GM18507 (cell line): ENCODE measurements at regions not wholly inside any gene's neighbourhood (a gene's known extent, or its start where the extent isn't known, plus 50 kb on each side); places are given as distances from the start of the nearest gene placed in this dataset.
"Not testable (repeated sequence)": the region's sequence is repeated elsewhere in the genome, so short reads cannot be mapped to it uniquely, and the experiment has no call there.

Source experiments
- DNase-seq: peaks from one replicate; pipeline ENCODE4 v3.0.0; 2011; ENCODE audit warnings: low read depth; ENCODE audit not compliant: insufficient read length; ENCODE audit errors: extremely low spot score
- FAIRE-seq: peaks from 2 replicates; lab custom pipeline; 2011; peaks lifted over from hg19 to GRCh38; lab: Jason Lieb, UNC

DNA sequence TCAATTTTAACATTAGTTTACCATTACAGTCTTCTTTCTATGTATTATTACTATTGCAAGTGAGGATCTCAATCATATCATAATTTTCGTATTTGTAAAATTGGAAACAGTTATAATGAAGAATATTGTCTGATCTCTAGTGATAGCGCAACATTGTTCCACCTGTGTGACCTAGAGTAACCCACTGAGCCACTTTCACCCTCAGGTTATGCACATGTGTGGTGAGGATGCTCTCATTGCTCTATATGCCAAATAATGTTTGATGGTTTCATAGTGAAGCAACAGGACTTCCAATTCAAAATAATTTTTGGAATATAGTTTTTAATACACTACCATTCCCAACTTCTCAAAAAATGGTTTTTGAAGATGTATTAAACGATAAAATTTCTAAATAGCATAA is 603.1 kb upstream of the MAN1A1 start:
- DNase-seq (no peak), FAIRE-seq (no peak)

DNA sequence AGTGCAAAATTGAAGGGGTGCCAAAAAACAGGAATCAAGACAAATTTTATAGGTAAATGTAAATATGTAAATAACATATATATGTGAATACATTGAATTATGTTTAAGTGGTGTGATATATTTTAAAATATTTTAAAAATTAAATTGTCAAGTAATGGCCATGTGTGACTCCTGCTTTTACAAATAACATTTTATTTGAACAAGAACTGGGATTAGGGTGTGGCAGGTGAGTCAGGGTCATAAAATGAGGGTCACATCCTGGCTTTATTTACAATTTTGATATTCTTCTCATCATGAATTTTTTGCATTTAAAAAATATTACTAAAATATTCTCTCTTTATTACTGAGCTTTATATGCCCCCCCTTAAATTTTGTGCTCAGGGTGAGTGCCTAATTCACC is 601.1 kb upstream of the MAN1A1 start:
- FAIRE-seq (no peak), DNase-seq (no peak)

DNA sequence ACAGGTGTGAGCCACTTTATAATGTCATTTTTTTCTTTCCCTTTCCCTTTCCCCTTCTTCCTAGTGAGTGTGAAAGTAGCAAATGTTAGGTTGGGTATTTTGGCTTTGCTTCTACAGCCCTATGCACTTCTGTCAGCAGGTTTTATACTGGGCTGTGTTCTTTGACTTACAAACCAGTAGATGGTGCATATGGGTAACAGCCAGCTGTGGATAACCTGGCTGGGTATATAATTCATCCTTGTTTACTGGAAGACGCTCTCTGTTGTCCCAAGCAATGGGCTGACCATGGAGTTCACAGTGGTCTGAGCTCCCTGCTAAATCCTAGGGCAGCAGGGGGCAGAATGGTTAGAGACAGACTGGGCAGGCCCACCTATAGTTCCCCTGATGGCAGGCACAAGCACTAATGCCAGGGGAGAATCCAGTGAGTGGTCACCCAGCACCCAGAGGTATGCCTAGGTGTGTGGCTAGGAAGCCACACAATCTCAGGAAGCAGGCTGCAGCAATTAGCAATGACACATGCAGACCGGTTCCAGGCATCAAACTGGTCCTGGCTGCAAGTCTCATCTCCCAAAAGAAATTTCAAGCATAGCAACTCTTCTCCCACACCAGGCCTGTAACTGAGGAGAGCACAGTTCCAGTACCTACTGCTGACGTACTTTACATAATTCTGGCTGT is 592.7 kb upstream of the MAN1A1 start:
- DNase-seq: no peak
- FAIRE-seq: no peak

DNA sequence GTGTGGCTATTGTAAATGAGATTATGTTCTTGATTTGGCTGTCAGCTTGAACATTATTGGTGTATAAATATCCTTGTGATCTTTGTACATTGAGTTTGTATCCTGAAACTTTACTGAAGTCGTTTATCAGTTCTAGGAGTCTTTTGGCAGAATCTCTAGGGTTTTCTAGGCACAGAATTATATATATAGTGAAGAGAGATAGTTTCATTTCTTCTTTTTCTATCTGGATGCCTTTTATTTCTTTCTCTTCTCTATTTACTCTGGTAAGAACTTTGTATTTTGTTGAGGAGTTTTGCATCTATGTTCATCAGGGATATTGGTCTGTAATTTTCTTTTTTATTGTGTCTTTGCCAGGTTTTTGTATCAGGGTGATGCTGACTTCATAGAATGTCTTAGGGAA is 589.2 kb upstream of the MAN1A1 start:
- no peak for FAIRE-seq

DNA sequence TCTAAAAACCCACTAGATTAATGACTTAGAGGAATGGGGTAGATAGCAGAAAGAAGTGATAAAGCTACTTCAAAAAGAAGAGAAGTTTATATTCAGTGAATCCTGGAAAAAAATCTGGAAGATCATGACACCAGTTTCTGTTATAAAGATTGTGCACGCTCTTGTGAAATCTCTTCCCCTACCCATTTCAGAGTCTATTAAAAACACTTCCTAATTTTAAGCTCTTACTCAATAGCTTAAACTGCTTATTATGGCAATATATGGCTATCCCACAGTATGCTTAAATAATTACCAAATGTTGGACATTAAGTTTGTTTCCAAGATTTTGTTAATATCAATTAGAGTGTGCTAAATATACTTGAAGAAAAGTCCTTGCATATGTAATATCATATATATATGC is 585.3 kb upstream of the MAN1A1 start:
- DNase-seq (no peak), FAIRE-seq (no peak)

More for the DNA sequence above, 589.2 kb upstream of the MAN1A1 start:
- DNase-seq: no peak

DNA sequence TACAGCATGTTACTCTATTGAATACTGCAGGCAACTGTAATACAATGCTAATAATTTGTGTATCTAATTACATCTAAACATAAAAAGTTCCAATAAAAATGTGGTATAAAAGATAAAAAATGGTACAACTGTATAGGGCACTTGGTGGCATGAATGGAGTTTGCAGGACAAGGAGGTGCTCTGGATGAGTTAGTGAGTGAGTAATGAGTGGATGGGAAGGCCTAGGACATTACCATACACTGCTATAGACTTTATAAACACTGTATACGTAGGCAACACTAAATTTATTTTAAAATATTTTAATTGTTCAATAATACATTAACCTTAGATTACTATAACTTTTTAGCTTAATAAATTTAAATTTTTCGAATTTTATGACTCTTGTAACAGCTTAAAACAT is 579.6 kb upstream of the MAN1A1 start:
- DNase-seq (no peak), FAIRE-seq (no peak)

DNA sequence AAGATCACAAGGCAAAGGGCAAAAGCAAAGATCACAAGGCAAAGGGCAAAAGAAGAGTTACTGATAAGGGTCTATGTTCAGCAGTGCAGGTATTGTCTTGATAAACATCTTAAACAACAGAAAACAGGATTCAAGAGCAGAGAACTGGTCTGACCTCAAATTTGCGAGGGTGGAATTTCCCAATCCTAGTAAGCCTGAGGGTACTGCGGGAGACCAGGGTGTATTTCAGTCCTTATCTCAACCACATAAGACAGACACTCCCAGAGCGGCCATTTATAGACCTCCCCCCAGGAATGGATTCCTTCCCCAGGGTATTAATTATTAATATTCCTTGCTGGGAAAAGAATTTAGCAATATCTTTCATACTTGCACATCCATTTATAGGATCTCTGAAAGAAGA is 575.3 kb upstream of the MAN1A1 start:
- DNase-seq, FAIRE-seq: not testable (repeated sequence)

DNA sequence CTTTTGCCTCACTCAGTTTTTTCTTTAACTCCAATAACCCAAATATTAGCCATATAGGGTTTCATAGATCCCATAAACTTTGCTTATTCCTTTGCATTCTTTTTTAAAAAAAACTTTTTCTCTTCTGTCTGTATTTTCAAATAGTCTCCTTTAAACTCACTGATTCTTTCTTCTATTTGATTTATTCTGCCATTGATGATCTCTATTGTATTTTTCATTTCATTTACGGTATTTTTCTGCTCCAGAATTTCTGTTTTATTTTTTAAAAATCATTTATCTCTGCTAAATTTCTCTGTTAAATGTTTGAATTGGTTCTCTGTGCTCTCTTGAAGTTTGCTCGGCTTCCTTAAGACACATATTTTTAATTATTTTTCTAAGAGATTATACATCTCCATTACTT is 573.3 kb upstream of the MAN1A1 start:
- DNase-seq (no peak), FAIRE-seq (no peak)

DNA sequence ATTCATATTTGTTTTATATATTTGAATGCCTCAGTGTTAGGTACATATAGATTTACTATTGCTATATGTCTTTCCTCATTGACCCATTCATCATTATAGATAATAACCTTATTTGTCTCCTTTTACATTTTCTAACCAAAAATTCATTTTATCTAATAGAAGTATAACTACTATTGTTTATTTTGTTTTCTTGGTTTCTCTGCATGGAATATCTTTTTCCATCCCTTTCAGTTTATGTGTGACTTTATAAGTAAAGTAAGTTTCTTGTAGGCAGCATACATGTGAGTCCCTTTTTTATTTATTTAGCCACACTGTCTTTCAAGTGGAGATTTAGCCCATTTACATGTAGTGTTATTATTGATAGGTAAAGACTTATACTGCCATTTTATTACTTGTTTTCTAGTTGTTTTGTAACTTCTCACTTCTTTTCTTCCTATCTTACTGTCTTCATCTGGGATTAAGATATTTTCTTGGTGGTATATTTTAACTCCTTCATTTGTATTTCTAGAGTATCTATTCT is 572.0 kb upstream of the MAN1A1 start:
- FAIRE-seq (no peak), DNase-seq (no peak)

DNA sequence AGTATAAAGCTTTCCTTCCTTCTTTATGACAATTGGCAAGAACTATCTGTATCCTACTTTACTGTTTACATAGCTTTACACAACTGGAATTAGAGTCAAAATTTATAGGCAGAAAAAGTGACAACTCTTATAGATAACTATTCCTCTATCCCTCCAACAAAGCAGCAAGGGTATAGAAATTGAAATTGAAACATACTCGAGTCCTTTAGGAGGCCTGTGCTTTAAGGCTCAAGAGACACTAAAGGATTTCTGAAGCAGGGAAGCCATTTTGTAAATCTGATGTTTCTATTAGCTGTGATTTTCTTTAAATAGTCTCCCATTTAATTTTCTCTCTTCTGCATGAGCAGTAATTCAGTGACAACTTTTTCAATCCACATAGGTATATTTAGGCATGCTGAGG is 567.6 kb upstream of the MAN1A1 start:
- FAIRE-seq: no peak

DNA sequence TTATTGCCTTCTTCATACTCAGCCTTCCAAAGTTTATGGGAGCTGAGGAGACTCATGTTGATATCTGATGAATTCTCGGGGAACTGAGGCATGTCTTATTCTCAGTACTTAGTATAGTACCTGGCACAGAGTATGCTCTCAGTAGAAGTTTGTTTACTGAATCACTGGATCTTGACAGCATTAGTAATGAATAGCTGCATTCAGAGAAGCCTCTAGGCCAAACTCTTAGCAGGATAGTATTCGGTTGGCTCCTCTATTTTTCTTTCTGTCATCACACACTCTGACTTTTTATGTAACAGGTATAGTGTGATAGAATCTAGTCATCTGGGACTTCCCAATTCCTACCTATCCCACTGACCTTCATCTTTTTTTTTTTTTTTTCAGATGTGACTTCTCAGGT is 566.4 kb upstream of the MAN1A1 start:
- no peak for FAIRE-seq
- DNase-seq: no peak

More for the DNA sequence above, 567.6 kb upstream of the MAN1A1 start:
- no peak for DNase-seq

DNA sequence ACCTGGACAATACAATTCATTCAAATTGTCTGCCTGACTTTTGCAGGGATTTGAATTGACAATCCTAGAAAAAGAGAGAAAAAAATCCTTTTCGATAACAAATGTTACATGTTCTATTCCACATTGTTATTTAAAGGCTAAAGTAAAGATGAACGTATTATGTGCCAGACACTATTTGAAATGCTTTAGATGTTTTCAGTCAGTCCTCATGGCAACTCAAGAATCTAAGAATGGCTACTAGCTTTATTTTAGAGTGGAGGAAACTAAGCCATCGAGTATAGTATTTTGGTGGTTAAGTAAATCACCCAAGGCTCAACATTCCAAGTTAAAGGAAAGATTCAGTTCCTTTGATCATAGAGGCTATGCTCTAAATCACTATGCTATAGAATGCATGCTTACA is 558.6 kb upstream of the MAN1A1 start:
- no peak for DNase-seq
- no peak for FAIRE-seq

DNA sequence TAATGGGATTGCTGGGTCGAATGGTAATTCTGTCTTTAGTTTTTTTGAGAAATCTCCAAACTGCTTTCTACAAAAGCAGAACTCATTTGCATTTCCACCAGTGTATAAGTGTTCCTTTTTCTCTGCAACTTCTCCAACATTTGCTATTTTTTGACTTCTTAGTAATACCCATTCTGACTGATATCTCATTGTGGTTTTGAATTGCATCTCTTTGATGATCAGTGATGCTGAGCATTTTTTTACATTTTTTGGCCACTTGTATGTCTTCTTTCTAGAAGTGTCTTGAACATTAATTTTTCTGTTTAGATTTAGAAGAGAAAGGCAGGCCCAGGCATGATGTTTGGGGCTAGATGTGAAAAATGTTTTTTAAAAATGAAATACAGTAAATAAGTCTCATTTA is 553.1 kb upstream of the MAN1A1 start:
- DNase-seq (no peak), FAIRE-seq (no peak)

DNA sequence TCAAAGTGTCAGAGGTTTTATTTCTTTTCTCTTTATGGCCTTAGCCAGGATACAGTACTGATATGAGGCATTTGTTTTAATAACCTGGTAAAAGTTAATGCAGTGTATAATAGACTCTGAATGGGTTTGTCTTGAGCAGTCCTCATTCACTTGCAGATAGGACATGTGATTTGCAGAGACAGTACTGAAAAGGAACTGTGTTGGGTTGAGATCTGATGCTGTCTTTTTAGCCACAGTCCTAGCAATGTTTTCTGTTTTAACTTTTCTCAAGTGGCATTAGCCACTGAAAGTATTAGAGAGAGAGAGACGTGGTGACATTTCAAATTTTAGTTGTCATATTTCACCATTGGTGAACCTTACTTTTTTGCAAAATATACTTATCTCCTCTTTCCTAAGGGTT is 547.2 kb upstream of the MAN1A1 start:
- FAIRE-seq: no peak

DNA sequence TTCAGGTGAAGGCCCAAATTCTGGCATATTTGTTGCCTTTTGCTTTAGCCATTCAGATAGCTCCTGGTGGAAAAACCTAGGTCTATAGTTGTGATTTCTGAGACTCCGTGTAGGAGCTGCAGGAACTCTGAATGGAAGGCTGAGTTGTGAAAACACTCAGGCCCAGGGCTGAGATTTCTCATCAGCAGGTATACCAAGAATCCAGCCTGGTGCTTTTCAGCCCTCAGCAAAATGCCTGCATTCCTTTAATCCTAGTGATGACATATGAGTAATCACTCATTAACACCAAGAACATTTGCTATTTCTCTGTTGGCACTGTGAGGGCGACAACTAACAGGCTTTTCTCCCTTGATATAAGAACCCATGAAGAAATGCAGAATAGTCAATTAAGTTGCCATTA is 546.1 kb upstream of the MAN1A1 start:
- DNase-seq: no peak
- no peak for FAIRE-seq

More for the DNA sequence above, 547.2 kb upstream of the MAN1A1 start:
- DNase-seq: no peak

DNA sequence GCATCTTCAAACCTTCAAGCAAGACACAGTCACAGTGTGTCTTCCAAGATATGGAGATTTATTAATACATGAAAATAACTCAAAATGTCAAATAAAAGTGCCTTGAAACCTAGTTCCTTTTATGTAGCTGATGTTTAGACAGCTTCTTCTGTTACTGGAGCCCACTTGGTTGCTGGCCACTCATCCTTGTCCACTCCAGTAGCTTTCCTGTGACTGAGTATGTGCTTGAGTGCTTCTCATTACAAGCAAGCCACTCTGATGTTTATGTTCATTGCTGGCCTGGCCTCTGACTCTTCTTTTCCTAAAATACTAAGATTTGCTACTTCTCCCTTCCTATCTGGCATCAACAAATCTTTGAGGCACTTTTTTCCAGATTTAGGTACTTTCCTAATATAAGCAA is 545.2 kb upstream of the MAN1A1 start:
- DNase-seq (no peak), FAIRE-seq (no peak)

DNA sequence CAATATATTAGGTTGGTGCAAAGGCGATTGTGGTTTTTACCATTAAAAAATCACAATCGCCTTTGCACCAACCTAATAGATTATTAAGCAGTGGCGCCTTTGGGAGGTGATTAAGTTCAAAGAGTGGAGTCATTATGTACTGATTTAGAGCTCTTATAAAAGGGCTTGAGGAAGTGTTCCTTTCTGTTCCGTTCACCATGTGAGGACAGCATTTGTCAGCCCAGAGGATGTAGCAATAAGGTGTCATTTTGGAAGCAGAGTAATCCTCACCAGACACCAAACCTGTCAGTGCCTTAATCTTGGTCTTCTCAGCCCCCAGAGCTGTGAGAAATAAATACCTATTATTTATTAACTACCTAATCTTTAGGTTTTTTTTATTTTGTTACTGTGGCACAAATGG is 542.1 kb upstream of the MAN1A1 start:
- FAIRE-seq (no peak), DNase-seq (no peak)

DNA sequence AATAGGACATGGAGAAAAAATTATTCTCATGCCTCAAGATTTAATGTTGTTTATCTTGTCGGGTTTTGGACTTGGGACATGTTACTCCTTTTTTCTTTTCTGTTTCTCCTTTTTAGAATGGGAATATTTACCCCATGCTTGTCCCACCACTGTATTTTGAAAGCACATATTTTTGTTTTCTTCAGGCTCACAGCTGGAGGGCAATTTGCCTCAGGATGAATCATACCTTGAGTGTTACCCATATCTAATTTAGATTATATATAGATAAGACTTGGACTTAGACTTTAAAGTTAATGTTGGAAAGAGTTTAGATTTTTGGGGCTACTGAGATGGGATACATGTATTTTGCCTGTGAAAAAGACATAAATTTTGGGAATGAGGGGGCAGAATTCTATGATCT is 541.6 kb upstream of the MAN1A1 start:
- FAIRE-seq (no peak), DNase-seq (no peak)

DNA sequence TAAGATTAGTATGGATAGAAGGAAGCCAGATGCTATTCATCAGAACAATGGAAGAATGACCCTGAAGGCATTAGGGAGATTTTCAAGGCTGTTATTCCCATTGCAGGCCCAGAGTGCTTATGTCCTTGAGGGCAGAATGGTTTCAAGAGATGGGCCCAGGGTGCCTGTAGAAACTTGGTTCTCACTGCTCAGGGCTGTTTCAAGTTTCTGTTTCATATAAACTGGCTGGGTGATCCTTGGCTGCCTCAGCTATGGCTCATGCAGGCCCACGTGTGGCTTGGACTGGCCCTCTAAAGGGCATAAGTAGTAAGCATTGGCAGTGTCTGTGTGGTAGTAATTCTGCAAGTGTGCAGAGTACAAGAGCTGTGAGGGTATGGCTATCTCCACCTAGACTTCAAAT is 540.9 kb upstream of the MAN1A1 start:
- DNase-seq: no peak
- no peak for FAIRE-seq

DNA sequence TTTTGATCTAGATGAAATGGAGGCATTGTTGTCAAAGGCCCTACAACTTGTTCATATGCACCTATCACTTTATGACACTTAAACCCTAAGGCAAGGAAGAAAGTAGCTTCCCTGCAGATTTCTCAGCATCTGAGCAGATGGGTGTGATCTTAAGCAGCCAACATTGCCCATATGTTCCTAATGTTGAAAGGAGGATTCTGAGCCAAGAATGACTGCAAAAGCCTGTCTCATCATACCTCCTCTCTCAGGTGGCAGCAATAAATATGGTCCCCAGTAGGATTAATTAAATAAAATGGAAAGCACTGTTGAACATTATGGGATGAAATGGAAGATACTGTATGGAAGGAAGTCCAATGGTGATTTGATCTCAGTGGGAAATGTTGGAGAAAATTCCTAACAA is 538.1 kb upstream of the MAN1A1 start:
- DNase-seq (no peak), FAIRE-seq (no peak)

DNA sequence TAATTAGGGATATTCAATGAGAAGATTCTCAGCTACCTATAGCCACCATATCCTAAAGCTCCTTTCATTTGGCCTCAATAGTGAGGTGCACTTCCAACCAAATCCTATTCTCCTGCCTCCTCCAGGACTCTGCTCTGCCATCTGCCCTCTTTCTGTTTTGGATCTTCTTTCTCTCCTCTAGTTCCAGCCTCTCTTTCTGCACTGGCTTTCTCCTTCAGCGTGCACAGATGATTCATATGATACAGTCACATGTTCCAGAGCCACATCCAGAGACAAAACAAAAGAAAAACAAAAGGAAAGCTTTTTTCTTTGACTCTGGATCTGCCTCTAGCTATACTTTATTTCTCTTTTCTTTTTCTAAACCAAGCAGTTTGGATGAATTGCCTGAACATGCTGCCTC is 531.9 kb upstream of the MAN1A1 start:
- no peak for FAIRE-seq
- DNase-seq: no peak

DNA sequence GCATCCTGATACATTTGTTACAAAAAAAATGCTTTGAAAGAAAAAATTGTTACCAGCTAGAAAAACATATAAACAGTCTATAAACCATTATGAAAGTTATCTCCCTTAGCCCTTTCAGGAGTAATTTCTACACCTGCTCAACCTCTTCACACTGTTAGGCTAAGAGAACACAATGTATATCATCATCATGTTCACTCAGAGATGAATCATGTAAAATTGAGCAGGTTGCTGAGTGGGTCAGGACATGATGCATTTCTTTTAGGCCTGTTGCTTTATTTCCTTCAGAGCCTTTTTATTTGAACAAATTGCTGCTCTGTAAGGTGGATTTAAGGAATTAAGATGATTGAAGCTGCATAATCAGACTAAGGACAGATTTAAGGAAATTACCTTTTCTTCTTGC is 531.3 kb upstream of the MAN1A1 start:
- DNase-seq (no peak), FAIRE-seq (no peak)
